MCF 10A (cell line): ENCODE measurements at regions not wholly inside any gene's neighbourhood (a gene's known extent, or its start where the extent isn't known, plus 50 kb on each side); places are given as distances from the start of the nearest gene placed in this dataset.
A peak's percentile ranks its signal among the peaks of the same experiment; 100 is the strongest.

Experiments
- BruUV-seq: library from RNA; stranded (reverse); fragments of 400-500 nt; replicated peaks from 2 replicates; lab custom pipeline; 2021; lab: Mats Ljungman, UMichigan
- CTCF ChIA-PET: fragments of 300-600 bp; sonication (Branson Sonifier 250); formaldehyde crosslinking; extraction: SDS; loops from one replicate; lab custom pipeline; 2021; ENCODE audit warnings: antibody characterized with exemption, inconsistent platforms; lab: Yijun Ruan, JAX
- POLR2A ChIA-PET: fragments of 300-600, 350-650 bp; sonication (Branson Sonifier 250); formaldehyde crosslinking; extraction: SDS; loops from one replicate; lab custom pipeline; 2020; ENCODE audit warnings: antibody characterized with exemption, inconsistent platforms; lab: Yijun Ruan, JAX
- DNase-seq: peaks from one replicate; pipeline ENCODE4 v3.0.0-alpha.2; 2018; ENCODE audit not compliant: unreplicated experiment
- H3K27ac Mint-ChIP-seq: one replicate; pipeline ENCODE4 v1.8.0; 2022; ENCODE audit warnings: mild to moderate bottlenecking, low read depth, mixed read lengths; ENCODE audit not compliant: unreplicated experiment
- H3K27me3 Mint-ChIP-seq: one replicate; pipeline ENCODE4 v1.8.0; 2022; ENCODE audit warnings: mixed read lengths; ENCODE audit not compliant: insufficient read depth, unreplicated experiment
- H3K36me3 Mint-ChIP-seq: one replicate; pipeline ENCODE4 v1.8.0; 2022; ENCODE audit warnings: mild to moderate bottlenecking, moderate library complexity, mixed read lengths; ENCODE audit not compliant: insufficient read depth, unreplicated experiment
- H3K4me1 Mint-ChIP-seq: one replicate; pipeline ENCODE4 v1.8.0; 2022; ENCODE audit warnings: mixed read lengths; ENCODE audit not compliant: insufficient read depth, unreplicated experiment
- H3K4me3 Mint-ChIP-seq: one replicate; pipeline ENCODE4 v1.8.0; 2022; ENCODE audit warnings: mild to moderate bottlenecking, moderate library complexity, mixed read lengths; ENCODE audit not compliant: unreplicated experiment
- H3K9me3 Mint-ChIP-seq: one replicate; pipeline ENCODE4 v1.8.0; 2022; ENCODE audit warnings: mixed read lengths; ENCODE audit not compliant: unreplicated experiment
- CTCF ChIP-seq: fragments of 200-600 bp; IDR thresholded peaks from one replicate; pipeline ENCODE4 v1.8.0; 2022; ENCODE audit warnings: antibody characterized with exemption, mild to moderate bottlenecking; ENCODE audit not compliant: unreplicated experiment
- intact Hi-C: fragments of 100-400 bp; cut with micrococcal nuclease; formaldehyde crosslinking; loops from 2 replicates; pipeline ENCODE4 v1.14.1; 2022

- CTCF ChIA-PET, result no interaction called here
- H3K4me3 Mint-ChIP-seq, result no peak overlapping the region
- no TSS peak for BruUV-seq
- intact Hi-C loops, result loop anchor here (10.0 kb wide), 1 partner anchor 75 kb away; no protein-coding TSS in a partner anchor
- peaks cover 25% of the 10 kb centered on the region for H3K27me3 Mint-ChIP-seq
- H3K4me1 Mint-ChIP-seq, result peaks cover 19% of the 10 kb centered on the region
- H3K9me3 Mint-ChIP-seq, result no peaks in the 10 kb centered on the region
- POLR2A ChIA-PET, result interaction anchor here (1.0 kb wide), 1 partner anchor 48 kb away, joined by 3 read pairs; no protein-coding TSS in a partner anchor
- no peak overlapping the region for H3K27ac Mint-ChIP-seq
- H3K36me3 Mint-ChIP-seq, result peaks cover 5% of the 10 kb centered on the region
- DNase-seq, result no peak
- no peak for TF ChIP-seq CTCF
Observed at GRCh38 chr2:10499911-10500521, 51.9 kb upstream of the ODC1 start.

GRCh38 chr2:10499275-10499907 is 51.3 kb upstream of the ODC1 start:
- H3K36me3 Mint-ChIP-seq, result peaks cover 5% of the 10 kb centered on the region
- peaks cover 25% of the 10 kb centered on the region for H3K27me3 Mint-ChIP-seq
- ChIA-PET CTCF (interaction anchor here (0.6 kb wide), 2 partner anchors 29 to 812 kb away, joined by 3 to 4 read pairs; no protein-coding TSS in a partner anchor), POLR2A (interaction anchor here (1.0 to 2.2 kb wide), 2 partner anchors 12 to 47 kb away, joined by 3 to 9 read pairs; no protein-coding TSS in a partner anchor)
- TF ChIP-seq CTCF, result no peak
- intact Hi-C loops, result loop anchor here (10.0 kb wide), 1 partner anchor 75 kb away; no protein-coding TSS in a partner anchor
- peak; percentile 14 for DNase-seq
- H3K9me3 Mint-ChIP-seq, result no peaks in the 10 kb centered on the region
- BruUV-seq, result no TSS peak
- no peak overlapping the region for H3K27ac Mint-ChIP-seq
- H3K4me3 Mint-ChIP-seq, result no peak overlapping the region
- H3K4me1 Mint-ChIP-seq, result peaks cover 19% of the 10 kb centered on the region

- no peak for TF ChIP-seq CTCF
- H3K9me3 Mint-ChIP-seq, result no peaks in the 10 kb centered on the region
- intact Hi-C loops, result loop anchor here (10.0 kb wide), 1 partner anchor 76 kb away; no protein-coding TSS in a partner anchor
- ChIA-PET POLR2A (interaction anchor here (1.0 to 2.8 kb wide), 4 partner anchors 13 to 91 kb away, joined by 3 to 10 read pairs (median 9); partner anchors contain the start of gene ODC1), CTCF (interaction anchor here (0.6 to 1.5 kb wide), 2 partner anchors 30 to 161 kb away, joined by 3 to 4 read pairs; no protein-coding TSS in a partner anchor)
- peaks cover 25% of the 10 kb centered on the region for H3K27me3 Mint-ChIP-seq
- BruUV-seq, result no TSS peak
- no peak for DNase-seq
- peaks cover 5% of the 10 kb centered on the region for H3K36me3 Mint-ChIP-seq
- H3K4me1 Mint-ChIP-seq, result peaks cover 23% of the 10 kb centered on the region
- no peak overlapping the region for H3K27ac Mint-ChIP-seq
- no peak overlapping the region for H3K4me3 Mint-ChIP-seq
Observed at GRCh38 chr2:10498525-10499274, 50.6 kb upstream of the ODC1 start.
